ENCODE measurements at regions not wholly inside any gene's neighbourhood (a gene's known extent, or its start where the extent isn't known, plus 50 kb on each side); places are given as distances from the start of the nearest gene placed in this dataset.

- DNase-seq (ENCODE audit: low read depth, low spot score) = no peak
- H3K27ac ChIP-seq = no peak overlapping the region
These were observed 182.4 kb upstream of the TSHZ2 start for GRCh38 chr20:52789716-52790115.

- no peak for DNase-seq (ENCODE audit: low read depth, low spot score)
- H3K27ac ChIP-seq = no peak overlapping the region
These were observed 184.2 kb upstream of the TSHZ2 start for GRCh38 chr20:52787962-52788361.

DNA sequence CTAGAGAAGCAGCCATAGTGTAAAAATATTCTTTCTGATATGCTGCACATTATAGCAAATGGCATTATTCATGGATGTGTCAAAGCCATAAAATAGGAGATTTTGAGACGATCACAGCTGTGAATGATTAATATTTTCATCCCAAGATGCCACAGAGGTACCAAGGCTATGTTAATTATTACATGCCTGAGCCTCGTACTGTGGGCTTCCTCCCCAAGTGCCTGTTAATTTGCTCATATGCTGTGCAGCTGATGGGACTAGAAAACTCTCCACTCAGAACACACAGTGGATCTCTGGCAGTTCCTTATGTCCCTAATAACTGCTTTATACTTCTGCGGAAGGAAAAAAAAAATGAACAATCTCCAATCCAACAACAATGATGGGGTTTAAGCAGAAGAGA, 184.9 kb upstream of the TSHZ2 start:
- DNase-seq (ENCODE audit: low read depth, low spot score) = no peak
- H3K27ac ChIP-seq = no peak overlapping the region

GRCh38 chr20:52785679-52786078, 186.5 kb upstream of the TSHZ2 start:
- no peak for DNase-seq (ENCODE audit: low read depth, low spot score)
- H3K27ac ChIP-seq = no peak overlapping the region

GRCh38 chr20:52783769-52784168, 188.4 kb upstream of the TSHZ2 start:
- no peak for DNase-seq (ENCODE audit: low read depth, low spot score)

GRCh38 chr20:52780462-52780861, 191.7 kb upstream of the TSHZ2 start:
- no peak overlapping the region for H3K27ac ChIP-seq
- DNase-seq (ENCODE audit: low read depth, low spot score) = no peak

More at GRCh38 chr20:52783769-52784168, 188.4 kb upstream of the TSHZ2 start:
- no peak overlapping the region for H3K27ac ChIP-seq

- no peak for DNase-seq (ENCODE audit: low read depth, low spot score)
- H3K27ac ChIP-seq = no peak overlapping the region
These were observed 193.0 kb upstream of the TSHZ2 start for GRCh38 chr20:52779125-52779524.

- H3K27ac ChIP-seq = no peak overlapping the region
- DNase-seq (ENCODE audit: low read depth, low spot score) = no peak
These were observed 195.0 kb upstream of the TSHZ2 start for GRCh38 chr20:52777171-52777570.

- no peak for DNase-seq (ENCODE audit: low read depth, low spot score)
- H3K27ac ChIP-seq = no peak overlapping the region
These were observed 196.4 kb upstream of the TSHZ2 start for GRCh38 chr20:52775786-52776185.

DNA sequence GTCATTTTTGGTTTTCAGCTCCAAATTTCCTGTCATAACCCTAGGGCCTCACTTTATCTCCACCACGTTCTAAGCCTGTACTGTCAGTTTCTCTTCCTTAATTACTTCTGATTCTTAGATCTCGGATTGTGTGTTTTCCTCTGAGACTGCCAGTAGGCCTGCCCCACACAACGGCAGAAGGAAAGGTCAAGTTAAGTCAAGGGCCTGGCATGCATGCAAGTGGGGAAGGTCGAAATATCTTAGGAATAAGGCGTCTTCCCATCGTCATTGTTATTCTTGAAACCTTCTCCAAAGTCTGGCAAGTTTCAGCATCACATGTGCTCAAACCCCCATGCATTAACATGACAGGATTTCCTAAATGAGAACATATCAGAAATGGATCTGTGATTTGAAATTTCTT, 203.5 kb upstream of the TSHZ2 start:
- H3K27ac ChIP-seq = no peak overlapping the region
- no peak for DNase-seq (ENCODE audit: low read depth, low spot score)

GRCh38 chr20:52766645-52767435, 205.3 kb upstream of the TSHZ2 start:
- DNase-seq (ENCODE audit: low read depth, low spot score) = no peak
- H3K27ac ChIP-seq = no peak overlapping the region

DNA sequence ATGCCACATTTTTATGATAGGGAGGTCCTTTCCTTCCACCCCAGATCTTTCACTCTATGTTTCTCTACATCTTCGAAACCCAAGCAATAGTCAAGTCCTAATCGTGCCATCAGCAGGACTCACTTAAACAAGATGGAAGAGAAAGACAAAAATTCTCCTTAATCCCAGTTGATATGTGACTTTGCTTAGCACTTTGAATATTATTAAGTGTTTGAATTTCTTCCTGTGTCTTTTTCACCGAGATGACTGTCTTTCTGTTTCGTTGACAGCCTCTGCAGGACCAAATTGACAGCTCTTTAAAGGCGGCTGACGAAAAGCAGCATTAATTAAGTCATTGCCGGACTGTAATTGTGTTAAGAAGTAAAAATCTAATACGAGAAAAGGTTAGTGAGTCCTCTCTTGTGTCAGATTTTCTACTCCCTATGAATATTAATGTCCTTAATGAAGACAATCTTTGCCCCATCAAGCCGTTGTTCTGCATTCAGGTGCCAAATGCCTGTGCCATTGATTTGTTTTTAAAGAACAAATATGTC, 208.8 kb upstream of the TSHZ2 start:
- no peak overlapping the region for H3K27ac ChIP-seq
- DNase-seq (ENCODE audit: low read depth, low spot score) = no peak

DNA sequence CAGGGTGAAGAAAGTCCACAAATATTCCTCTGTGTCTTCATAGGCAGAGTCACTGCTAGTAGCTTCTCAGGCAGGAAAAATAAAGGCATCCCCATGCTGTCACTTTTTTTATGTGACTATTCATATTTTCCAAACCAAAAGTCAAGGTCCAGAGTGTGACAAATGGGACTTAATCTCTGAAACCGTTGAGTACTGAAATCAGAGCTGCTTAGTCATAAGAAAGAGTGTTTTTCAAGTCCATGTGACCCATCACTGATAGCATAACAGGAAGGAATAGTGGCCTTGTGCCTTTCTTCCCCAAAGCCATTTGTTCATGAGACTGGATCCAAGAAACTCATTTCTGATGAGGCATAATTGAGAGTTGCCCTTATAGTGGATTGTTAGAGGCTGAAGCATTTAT, 210.3 kb upstream of the TSHZ2 start:
- DNase-seq (ENCODE audit: low read depth, low spot score) = no peak
- H3K27ac ChIP-seq = no peak overlapping the region

GRCh38 chr20:52760791-52761190, 211.4 kb upstream of the TSHZ2 start:
- DNase-seq (ENCODE audit: low read depth, low spot score) = no peak
- H3K27ac ChIP-seq = no peak overlapping the region

DNA sequence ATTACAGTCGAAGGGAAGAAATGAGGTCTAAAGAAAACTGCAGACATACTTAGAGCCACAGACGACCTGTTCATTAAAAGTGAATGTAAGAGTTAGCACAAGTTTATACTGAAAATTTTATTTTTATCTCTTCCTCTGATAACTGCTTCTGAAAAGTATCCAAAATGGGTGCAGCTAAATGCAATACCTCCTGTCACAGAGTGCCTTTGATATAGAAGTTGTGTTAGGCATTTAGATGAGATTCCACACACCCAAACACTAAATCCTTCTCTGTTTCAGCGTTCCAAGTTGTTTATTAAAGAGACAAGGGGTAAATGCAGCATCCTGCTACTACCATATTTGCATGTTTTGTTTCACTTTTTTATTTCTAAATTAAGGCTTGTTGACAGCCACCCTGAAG, 214.7 kb upstream of the TSHZ2 start:
- no peak for DNase-seq (ENCODE audit: low read depth, low spot score)
- H3K27ac ChIP-seq = no peak overlapping the region

- no peak overlapping the region for H3K27ac ChIP-seq
- no peak for DNase-seq (ENCODE audit: low read depth, low spot score)
These were observed 216.4 kb upstream of the TSHZ2 start for GRCh38 chr20:52755744-52756143.

GRCh38 chr20:52754366-52754765, 217.8 kb upstream of the TSHZ2 start:
- no peak for DNase-seq (ENCODE audit: low read depth, low spot score)
- H3K27ac ChIP-seq = no peak overlapping the region

DNA sequence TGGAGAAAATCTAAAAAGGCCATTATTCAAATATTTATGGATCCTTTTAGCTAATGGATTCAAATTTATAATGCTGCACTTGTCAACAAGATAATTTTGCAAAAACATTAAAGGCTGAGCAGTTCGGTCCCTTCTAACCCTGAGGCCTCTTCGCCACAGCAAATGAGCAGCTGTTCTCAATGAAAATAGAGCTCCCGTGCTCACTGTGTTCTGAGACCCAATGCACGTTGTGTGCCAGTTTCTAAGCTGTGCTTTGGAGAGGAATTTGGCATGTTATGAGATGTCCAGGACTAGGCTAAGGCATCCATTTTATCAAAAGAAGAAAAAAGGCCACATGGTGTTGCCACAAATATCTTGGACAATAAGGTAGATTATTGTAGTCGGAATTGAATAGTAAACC, 220.1 kb upstream of the TSHZ2 start:
- no peak overlapping the region for H3K27ac ChIP-seq
- DNase-seq (ENCODE audit: low read depth, low spot score) = no peak

DNA sequence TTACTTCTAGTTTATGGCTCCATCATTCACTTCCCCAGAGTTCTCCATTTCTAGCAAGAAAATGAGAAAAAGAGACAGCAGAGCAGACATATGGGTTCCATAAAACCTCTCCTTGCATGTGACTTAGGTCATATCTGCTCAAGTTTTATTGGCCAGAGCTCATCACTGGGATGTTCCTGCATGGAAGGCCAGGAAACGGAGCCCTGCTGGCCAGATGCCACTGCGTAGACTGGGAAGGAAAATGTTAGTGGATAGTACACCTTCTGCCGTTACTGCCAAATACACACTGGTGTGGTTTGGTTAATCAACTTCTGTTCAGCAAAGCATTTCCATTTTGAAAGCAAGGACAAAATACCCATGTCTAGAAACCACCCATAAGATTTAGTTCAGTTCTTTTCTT, 220.6 kb upstream of the TSHZ2 start:
- no peak for DNase-seq (ENCODE audit: low read depth, low spot score)
- no peak overlapping the region for H3K27ac ChIP-seq

DNA sequence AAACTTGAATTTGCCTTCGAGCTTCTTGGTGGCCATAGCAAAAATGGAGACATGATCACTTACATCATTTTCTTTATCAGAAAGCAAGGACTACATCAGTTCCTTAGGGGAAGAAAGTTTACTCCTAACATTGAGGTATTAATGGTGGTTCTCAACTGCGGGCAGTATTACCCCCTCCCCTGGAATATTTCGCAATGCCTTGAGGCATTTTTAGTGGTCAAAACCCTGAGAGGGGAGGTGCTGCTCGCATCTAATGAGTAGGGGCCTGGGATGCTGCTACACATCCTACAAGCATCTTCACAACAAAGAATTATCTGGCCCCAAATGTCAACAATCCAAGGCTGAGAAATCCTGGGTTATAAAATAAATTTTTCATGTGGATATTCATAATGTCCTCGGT, 222.2 kb upstream of the TSHZ2 start:
- no peak overlapping the region for H3K27ac ChIP-seq
- no peak for DNase-seq (ENCODE audit: low read depth, low spot score)

DNA sequence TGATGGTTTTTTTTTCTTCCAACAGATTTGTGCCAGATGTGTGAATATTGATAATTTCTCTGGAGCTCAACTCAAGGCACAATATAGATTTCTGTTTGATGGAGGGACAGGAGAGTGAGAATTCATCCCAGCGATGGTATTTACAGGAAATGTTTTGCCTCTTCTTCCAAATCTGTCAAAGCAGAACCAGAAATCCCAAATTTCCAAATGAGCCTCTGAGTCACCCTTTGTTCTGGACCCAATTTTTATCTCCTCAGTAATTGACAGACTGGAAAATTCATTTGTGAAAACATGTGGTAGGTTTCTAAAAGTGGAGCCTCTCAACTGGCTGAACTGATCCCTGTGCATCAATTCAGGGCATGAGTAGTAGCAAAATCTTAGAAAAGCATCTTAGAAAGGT, 223.2 kb upstream of the TSHZ2 start:
- DNase-seq (ENCODE audit: low read depth, low spot score) = no peak
- no peak overlapping the region for H3K27ac ChIP-seq

DNA sequence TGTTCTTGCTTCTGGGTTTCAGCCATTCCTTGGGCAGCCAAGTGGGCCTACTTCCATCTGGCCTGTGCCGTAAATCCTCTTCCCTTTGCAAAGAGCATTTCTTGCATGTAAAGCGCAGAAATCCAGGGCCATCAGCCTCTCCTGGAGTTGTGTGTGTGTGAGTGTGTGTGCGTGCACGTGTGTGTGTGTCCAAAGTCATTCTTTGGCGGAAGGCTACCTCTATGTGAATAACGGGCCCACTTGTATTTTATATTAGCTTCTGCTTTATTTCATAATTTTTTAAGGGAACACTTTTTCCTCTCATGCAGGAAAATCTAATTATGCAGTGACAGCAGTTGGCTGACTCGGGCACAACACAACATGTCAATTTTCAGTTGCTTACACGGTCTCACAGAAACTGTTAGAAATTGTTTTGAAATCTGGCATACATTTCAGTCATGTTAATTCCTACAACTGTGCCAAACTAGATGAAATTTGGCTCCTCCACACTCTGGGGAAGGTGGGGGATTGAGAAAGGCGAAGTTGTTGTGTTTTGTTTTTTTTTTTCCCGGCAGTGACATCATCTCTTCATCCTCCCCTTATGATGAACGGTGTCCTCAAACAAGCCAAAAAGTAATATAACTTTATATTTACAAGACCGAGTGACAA, 223.7 kb upstream of the TSHZ2 start:
- DNase-seq (ENCODE audit: low read depth, low spot score) = no peak
- H3K27ac ChIP-seq = no peak overlapping the region
